ENCODE measurements at regions not wholly inside any gene's neighbourhood (a gene's known extent, or its start where the extent isn't known, plus 50 kb on each side); places are given as distances from the start of the nearest gene placed in this dataset.
"Not testable (repeated sequence)": the region's sequence is repeated elsewhere in the genome, so short reads cannot be mapped to it uniquely, and the experiment has no call there.

- no peak for DNase-seq
These were observed 204.5 kb downstream of the RAB38 start for GRCh38 chr11:87970762-87971161.

- no peak for DNase-seq
These were observed 207.8 kb downstream of the RAB38 start for GRCh38 chr11:87967459-87967858.

GRCh38 chr11:87966694-87967093 is 208.5 kb downstream of the RAB38 start:
- no peak for DNase-seq

- DNase-seq, result no peak
These were observed 209.0 kb downstream of the RAB38 start for GRCh38 chr11:87966216-87966615.

GRCh38 chr11:87961606-87962005 is 213.6 kb downstream of the RAB38 start:
- DNase-seq, result no peak

- DNase-seq, result no peak
These were observed 217.3 kb downstream of the RAB38 start for GRCh38 chr11:87957961-87958360.

GRCh38 chr11:87954476-87954875 is 220.8 kb downstream of the RAB38 start:
- no peak for DNase-seq

GRCh38 chr11:87942786-87943185 is 232.5 kb downstream of the RAB38 start:
- DNase-seq, result no peak

- no peak for DNase-seq
These were observed 241.1 kb downstream of the RAB38 start for GRCh38 chr11:87934182-87934581.

GRCh38 chr11:87926250-87926970 is 248.8 kb downstream of the RAB38 start:
- no peak for DNase-seq

GRCh38 chr11:87924125-87924524 is 251.1 kb downstream of the RAB38 start:
- DNase-seq, result no peak

- DNase-seq, result no peak
These were observed 258.1 kb downstream of the RAB38 start for GRCh38 chr11:87917111-87917510.

GRCh38 chr11:87909178-87909577 is 266.1 kb downstream of the RAB38 start:
- DNase-seq, result no peak

- no peak for DNase-seq
These were observed 267.2 kb downstream of the RAB38 start for GRCh38 chr11:87908086-87908485.

- DNase-seq, result no peak
These were observed 271.9 kb downstream of the RAB38 start for GRCh38 chr11:87903345-87903744.

GRCh38 chr11:87901341-87901740 is 273.9 kb downstream of the RAB38 start:
- DNase-seq, result no peak

- no peak for DNase-seq
These were observed 277.3 kb downstream of the RAB38 start for GRCh38 chr11:87897921-87898320.

GRCh38 chr11:87897071-87897470 is 278.2 kb downstream of the RAB38 start:
- DNase-seq, result no peak

GRCh38 chr11:87894961-87895360 is 280.3 kb downstream of the RAB38 start:
- DNase-seq, result no peak

- no peak for DNase-seq
These were observed 283.0 kb downstream of the RAB38 start for GRCh38 chr11:87892291-87892690.

- no peak for DNase-seq
These were observed 286.1 kb downstream of the RAB38 start for GRCh38 chr11:87889126-87889525.

GRCh38 chr11:87885084-87885483 is 290.2 kb downstream of the RAB38 start:
- not testable (repeated sequence) for DNase-seq

- DNase-seq, result no peak
These were observed 296.1 kb downstream of the RAB38 start for GRCh38 chr11:87879118-87879517.

GRCh38 chr11:87878373-87878825 is 296.8 kb downstream of the RAB38 start:
- DNase-seq, result peak; percentile 27

- no peak for DNase-seq
These were observed 304.2 kb downstream of the RAB38 start for GRCh38 chr11:87871056-87871455.

All from NCI-H774 (cell line).